ENCODE measurements at regions not wholly inside any gene's neighbourhood (a gene's known extent, or its start where the extent isn't known, plus 50 kb on each side); places are given as distances from the start of the nearest gene placed in this dataset.

GRCh38 chr1:164320790-164321731, 237.9 kb upstream of the PBX1 start:
- H3K36me3 ChIP-seq: no peaks in the 10 kb centered on the region
- DNase-seq: peak; percentile 33
- peak overlapping the region; percentile 9; the same call in 1 of the 2 replicates for H3K4me3 ChIP-seq
- H3K27me3 ChIP-seq: peaks cover 14% of the 10 kb centered on the region
- no peaks in the 10 kb centered on the region for H3K9me3 ChIP-seq

DNA sequence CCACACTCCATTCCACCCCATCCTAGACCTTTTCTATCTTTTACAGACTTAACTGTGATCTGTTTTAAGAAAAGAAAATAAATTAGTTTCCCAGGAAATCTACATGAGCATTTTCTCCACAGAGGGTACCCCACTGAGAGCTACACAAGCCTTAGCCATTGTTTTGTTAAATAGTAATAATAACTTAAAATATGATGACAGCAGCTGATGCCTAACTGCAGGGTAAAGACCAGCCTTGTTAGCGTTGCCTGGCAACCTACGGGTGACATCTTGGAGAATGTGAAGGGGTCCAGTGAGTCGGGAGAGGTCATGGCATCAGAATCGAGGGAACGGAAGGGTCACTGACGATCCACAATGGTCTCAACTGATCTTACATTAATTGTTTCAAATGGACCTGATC, 233.2 kb upstream of the PBX1 start:
- no peak for DNase-seq
- Histone ChIP-seq H3K27me3 (peaks cover 3% of the 10 kb centered on the region; the same call in 1 of the 2 replicates), H3K4me3 (no peak overlapping the region), H3K36me3 (no peaks in the 10 kb centered on the region), H3K9me3 (no peaks in the 10 kb centered on the region)

- Histone ChIP-seq H3K36me3 (no peaks in the 10 kb centered on the region), H3K27me3 (no peaks in the 10 kb centered on the region), H3K9me3 (peaks cover 2% of the 10 kb centered on the region; the same call in 1 of the 2 replicates), H3K4me3 (no peak overlapping the region)
- no peak for DNase-seq
These were observed 225.6 kb upstream of the PBX1 start for GRCh38 chr1:164333387-164333786.

DNA sequence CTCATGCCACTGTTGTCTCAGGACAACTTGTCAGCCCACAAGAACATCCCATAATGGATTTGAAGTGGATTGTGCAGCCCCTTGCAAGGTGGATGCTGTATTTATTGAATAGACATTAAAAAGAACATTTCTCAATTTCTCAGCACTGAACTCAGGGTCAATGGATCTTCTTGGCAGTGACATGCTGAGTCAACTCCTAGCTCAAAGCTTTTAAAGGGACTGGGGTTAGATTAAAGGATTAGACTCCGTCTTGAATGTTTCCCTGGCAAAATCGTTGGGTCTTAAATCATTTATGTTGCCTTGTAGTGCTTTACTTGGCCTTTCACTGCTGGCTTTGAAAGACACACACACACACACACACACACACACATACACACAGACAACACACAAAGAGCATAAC, 221.6 kb upstream of the PBX1 start:
- H3K4me3 ChIP-seq: no peak overlapping the region
- no peaks in the 10 kb centered on the region for H3K36me3 ChIP-seq
- no peak for DNase-seq

DNA sequence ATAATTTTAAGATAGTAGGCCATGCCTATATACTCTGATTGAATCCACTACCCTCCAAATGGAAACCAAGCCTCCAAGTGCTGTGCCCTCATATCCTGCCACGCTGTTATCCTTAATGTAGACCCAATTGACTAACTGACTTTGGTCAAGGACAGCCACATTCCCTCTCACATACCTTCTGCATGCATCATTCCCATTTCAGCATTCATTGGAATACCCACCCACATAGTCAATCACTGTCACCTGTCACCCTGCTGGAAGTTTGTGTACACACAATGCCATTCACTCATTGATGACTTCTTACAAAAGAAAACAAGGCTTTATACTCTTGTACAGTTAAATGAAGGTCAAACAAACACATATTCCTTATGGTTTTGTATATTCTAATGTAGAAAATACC, 221.1 kb upstream of the PBX1 start:
- DNase-seq: no peak
- Histone ChIP-seq H3K36me3 (no peaks in the 10 kb centered on the region), H3K4me3 (no peak overlapping the region)

More for the DNA sequence above, 221.6 kb upstream of the PBX1 start:
- Histone ChIP-seq H3K27me3 (no peaks in the 10 kb centered on the region), H3K9me3 (peaks cover 2% of the 10 kb centered on the region; the same call in 1 of the 2 replicates)

DNA sequence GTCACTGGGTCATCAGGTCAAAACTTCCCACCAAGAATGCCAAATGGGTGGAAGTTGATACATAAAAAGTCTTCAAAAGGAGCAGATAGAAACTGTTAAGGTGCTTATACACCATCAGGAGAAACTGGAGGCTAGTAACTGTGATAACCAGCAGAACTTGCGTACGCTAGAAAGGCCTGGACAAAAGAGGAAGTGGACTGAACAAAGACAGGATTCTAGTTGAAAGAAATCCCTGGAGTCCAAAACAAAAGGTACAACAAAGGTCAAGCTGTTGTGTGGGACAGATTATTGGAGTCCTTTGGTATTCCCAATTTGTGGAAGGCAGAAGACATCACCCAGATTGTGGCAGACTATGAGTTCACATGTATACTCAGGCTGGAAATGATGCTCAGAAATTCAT, 215.8 kb upstream of the PBX1 start:
- H3K36me3 ChIP-seq: no peaks in the 10 kb centered on the region
- no peak overlapping the region for H3K4me3 ChIP-seq
- H3K9me3 ChIP-seq: no peaks in the 10 kb centered on the region; the same call in 1 of the 2 replicates
- no peaks in the 10 kb centered on the region for H3K27me3 ChIP-seq
- DNase-seq: no peak

More for the DNA sequence above, 221.1 kb upstream of the PBX1 start:
- Histone ChIP-seq H3K9me3 (peaks cover 2% of the 10 kb centered on the region; the same call in 1 of the 2 replicates), H3K27me3 (no peaks in the 10 kb centered on the region)

GRCh38 chr1:164347980-164348379, 211.0 kb upstream of the PBX1 start:
- DNase-seq: no peak
- H3K27me3 ChIP-seq: no peaks in the 10 kb centered on the region
- H3K4me3 ChIP-seq: no peak overlapping the region
- H3K36me3 ChIP-seq: no peaks in the 10 kb centered on the region
- H3K9me3 ChIP-seq: peaks cover 2% of the 10 kb centered on the region; the same call in 1 of the 2 replicates

GRCh38 chr1:164356511-164356910, 202.5 kb upstream of the PBX1 start:
- 0 out of 2 replicates have a peak, but pooled peaks cover 2% of the 10 kb centered on the region for H3K9me3 ChIP-seq
- no peak for DNase-seq
- no peak overlapping the region for H3K4me3 ChIP-seq
- H3K27me3 ChIP-seq: no peaks in the 10 kb centered on the region
- no peaks in the 10 kb centered on the region for H3K36me3 ChIP-seq

- no peak overlapping the region for H3K4me3 ChIP-seq
- no peaks in the 10 kb centered on the region for H3K9me3 ChIP-seq
- H3K27me3 ChIP-seq: peaks cover 3% of the 10 kb centered on the region; the same call in 1 of the 2 replicates
- no peak for DNase-seq
- H3K36me3 ChIP-seq: no peaks in the 10 kb centered on the region
These were observed 198.7 kb upstream of the PBX1 start for GRCh38 chr1:164360265-164360664.

DNA sequence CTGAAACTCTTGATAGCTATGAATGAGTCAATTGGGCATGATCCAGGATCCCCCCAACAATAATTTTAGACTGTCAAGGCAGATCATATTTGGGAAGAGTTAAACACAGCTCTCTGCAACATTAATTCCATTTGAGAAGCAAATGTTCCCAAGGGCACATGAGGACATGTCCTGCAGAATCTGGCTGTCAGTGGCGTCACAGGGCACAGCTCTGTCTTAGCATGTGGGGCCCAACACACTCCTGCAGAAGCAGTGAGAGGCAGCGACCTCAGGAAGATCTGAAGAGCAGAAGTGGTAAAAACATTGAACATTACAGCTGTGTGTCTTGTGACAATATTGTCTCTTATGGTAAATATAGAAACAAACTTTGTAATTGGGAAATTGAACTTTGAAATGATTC, 197.1 kb upstream of the PBX1 start:
- no peaks in the 10 kb centered on the region for H3K36me3 ChIP-seq
- H3K9me3 ChIP-seq: no peaks in the 10 kb centered on the region; the same call in 1 of the 2 replicates
- no peak for DNase-seq
- no peak overlapping the region for H3K4me3 ChIP-seq
- H3K27me3 ChIP-seq: peaks cover 3% of the 10 kb centered on the region; the same call in 1 of the 2 replicates

- Histone ChIP-seq H3K9me3 (no peaks in the 10 kb centered on the region; the same call in 1 of the 2 replicates), H3K36me3 (no peaks in the 10 kb centered on the region), H3K4me3 (no peak overlapping the region), H3K27me3 (peaks cover 3% of the 10 kb centered on the region; the same call in 1 of the 2 replicates)
- DNase-seq: no peak
These were observed 195.0 kb upstream of the PBX1 start for GRCh38 chr1:164363980-164364379.

- Histone ChIP-seq H3K9me3 (peaks cover 4% of the 10 kb centered on the region), H3K36me3 (no peaks in the 10 kb centered on the region), H3K4me3 (no peak overlapping the region), H3K27me3 (peaks cover 5% of the 10 kb centered on the region)
- DNase-seq: no peak
These were observed 193.0 kb upstream of the PBX1 start for GRCh38 chr1:164366014-164366413.

DNA sequence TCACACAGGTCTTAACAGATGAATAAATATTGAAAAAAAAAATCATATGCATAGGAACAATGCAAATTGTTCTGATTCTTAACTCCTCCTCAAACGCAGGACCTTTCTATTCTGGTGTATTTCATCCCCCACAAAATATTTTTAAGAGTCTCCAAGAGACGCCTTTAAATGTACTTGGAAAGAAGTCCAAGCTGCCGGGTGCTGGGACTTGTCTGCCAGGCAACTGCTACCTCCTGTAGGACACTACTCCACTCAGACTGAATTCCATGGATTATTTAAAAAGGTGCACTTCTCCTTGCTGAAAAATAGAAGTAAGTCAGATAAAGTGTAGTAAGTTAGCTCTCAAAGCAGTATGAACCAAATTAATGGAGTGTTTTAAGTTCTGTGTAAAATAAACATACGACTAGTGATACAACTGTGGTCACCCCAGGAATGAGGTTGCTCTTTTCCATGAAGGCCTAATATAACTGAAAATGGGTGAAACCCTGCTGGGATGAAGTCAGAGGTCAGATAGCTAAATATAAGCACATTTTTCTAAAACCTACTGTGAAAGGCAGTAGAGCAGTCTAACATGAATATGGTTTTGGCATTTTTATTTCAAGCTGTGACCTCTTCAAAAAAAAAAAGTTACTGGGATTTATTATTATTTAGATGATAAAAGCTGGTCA, 189.2 kb upstream of the PBX1 start:
- Histone ChIP-seq H3K4me3 (no peak overlapping the region), H3K9me3 (peaks cover 4% of the 10 kb centered on the region), H3K36me3 (no peaks in the 10 kb centered on the region), H3K27me3 (peaks cover 2% of the 10 kb centered on the region; the same call in 1 of the 2 replicates)
- DNase-seq: no peak

- Histone ChIP-seq H3K4me3 (no peak overlapping the region), H3K36me3 (no peaks in the 10 kb centered on the region), H3K27me3 (no peaks in the 10 kb centered on the region), H3K9me3 (no peaks in the 10 kb centered on the region)
- peak; percentile 92 for DNase-seq
These were observed 178.1 kb upstream of the PBX1 start for GRCh38 chr1:164380893-164381292.

GRCh38 chr1:164382384-164382783, 176.6 kb upstream of the PBX1 start:
- no peak for DNase-seq
- Histone ChIP-seq H3K27me3 (no peaks in the 10 kb centered on the region), H3K36me3 (no peaks in the 10 kb centered on the region), H3K4me3 (no peak overlapping the region), H3K9me3 (no peaks in the 10 kb centered on the region)

DNA sequence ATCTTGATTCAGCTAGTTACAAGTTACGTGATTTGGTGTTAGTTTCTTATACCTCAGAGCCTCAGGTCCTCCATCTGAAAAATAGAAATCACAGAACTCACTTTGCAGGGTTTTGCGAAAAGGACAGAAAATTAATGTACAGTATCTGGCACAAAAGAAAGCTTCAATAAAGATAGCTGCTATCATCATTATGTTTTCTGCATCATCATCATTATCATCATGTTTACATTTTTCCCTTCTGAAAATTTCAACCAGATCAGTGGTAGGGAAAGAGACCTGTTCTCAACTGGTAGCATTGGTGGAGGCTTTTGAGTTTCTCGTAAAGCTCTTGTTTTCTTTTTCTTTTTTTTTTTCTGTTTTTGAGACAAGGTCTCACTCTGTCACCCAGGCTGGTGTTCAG, 174.7 kb upstream of the PBX1 start:
- no peak overlapping the region for H3K4me3 ChIP-seq
- DNase-seq: no peak
- H3K36me3 ChIP-seq: no peaks in the 10 kb centered on the region
- H3K27me3 ChIP-seq: no peaks in the 10 kb centered on the region
- no peaks in the 10 kb centered on the region for H3K9me3 ChIP-seq

- Histone ChIP-seq H3K4me3 (no peak overlapping the region), H3K9me3 (no peaks in the 10 kb centered on the region)
These were observed 141.8 kb upstream of the PBX1 start for GRCh38 chr1:164417016-164417704.

More at GRCh38 chr1:164417016-164417704, 141.8 kb upstream of the PBX1 start:
- Histone ChIP-seq H3K27me3 (0 out of 2 replicates have a peak, but pooled peaks cover 7% of the 10 kb centered on the region), H3K36me3 (no peaks in the 10 kb centered on the region)
- no peak for DNase-seq

Measured in MG63 (cell line).